ENCODE measurements at regions not wholly inside any gene's neighbourhood (a gene's known extent, or its start where the extent isn't known, plus 50 kb on each side); places are given as distances from the start of the nearest gene placed in this dataset.

- no peak for TF ChIP-seq ASH2L (IDR thresholded peaks at IDR 0.05; ENCODE audit: borderline replicate concordance, low read depth)
- peak; percentile 95 for TF ChIP-seq MTA2 (IDR thresholded peaks at IDR 0.05; ENCODE audit: low read depth)
- TF ChIP-seq WRNIP1 (IDR thresholded peaks at IDR 0.05; ENCODE audit: borderline replicate concordance, low read depth, low read length): no peak
- no peak for TF ChIP-seq EGR1 (IDR thresholded peaks at IDR 0.05; ENCODE audit: borderline replicate concordance in 1 of 2, low read depth in 2 of 2, low read length in 2 of 2)
- no peak for TF ChIP-seq MAX (IDR thresholded peaks at IDR 0.05; ENCODE audit: low read depth, low read length)
- TF ChIP-seq ZNF274 (IDR thresholded peaks at IDR 0.05; ENCODE audit: insufficient read depth, insufficient read length): no peak
- peak; percentile 83 for TF ChIP-seq CHD2 (IDR thresholded peaks at IDR 0.05; ENCODE audit: borderline replicate concordance, low read depth, low read length)
- no peak for TF ChIP-seq ZBTB11 (CRISPR knock-in tag; IDR thresholded peaks at IDR 0.05)
- TF ChIP-seq ATF2 (IDR thresholded peaks at IDR 0.05; ENCODE audit: low read length): peak; percentile 56; the same call in 1 of the 2 replicates
- no peak for TF ChIP-seq NRF1 (conservative IDR thresholded peaks at IDR 0.05; ENCODE audit: low read depth, low read length)
- TF ChIP-seq ETV6 (conservative IDR thresholded peaks at IDR 0.05 in 1 of 2, IDR thresholded peaks at IDR 0.05 in 1 of 2; ENCODE audit: borderline replicate concordance in 1 of 2, low read depth in 1 of 2): peak in 1 of 2 experiments; percentile 46; a peak in 1 of 4 replicates
- TF ChIP-seq SIN3A (IDR thresholded peaks at IDR 0.05; ENCODE audit: low read depth, low read length): no peak
- no peak for TF ChIP-seq NFYB (IDR thresholded peaks at IDR 0.05; ENCODE audit: insufficient read depth, low read depth, low read length)
- no peak for TF ChIP-seq STAT3 (IDR thresholded peaks at IDR 0.05; ENCODE audit: low read depth, low read length)
- TF ChIP-seq IRF3 (IDR thresholded peaks at IDR 0.05): no peak
- TF ChIP-seq ZNF24 (IDR thresholded peaks at IDR 0.05): no peak
- TF ChIP-seq ZZZ3 (IDR thresholded peaks at IDR 0.05; ENCODE audit: control insufficient read depth, insufficient read length, low read depth): no peak
- no peak for TF ChIP-seq SMAD1 (IDR thresholded peaks at IDR 0.05; ENCODE audit: low read depth, partially characterized antibody)
- TF ChIP-seq PKNOX1 (IDR thresholded peaks at IDR 0.05): peak; percentile 39; the same call in 1 of the 2 replicates
- no peak for TF ChIP-seq NKRF (conservative IDR thresholded peaks at IDR 0.05)
These were observed 120.5 kb upstream of the CXCR4 start (continued) for GRCh38 chr2:136238286-136239078.

Measured in GM12878 (cell line).